Osteoblast (primary cell): ENCODE measurements at regions not wholly inside any gene's neighbourhood (a gene's known extent, or its start where the extent isn't known, plus 50 kb on each side); places are given as distances from the start of the nearest gene placed in this dataset.
A peak's percentile ranks its signal among the peaks of the same experiment; 100 is the strongest.

Experiments
- DNase-seq: peaks from one replicate; pipeline ENCODE4 v3.0.0; 2011; ENCODE audit warnings: low spot score, mixed read lengths; ENCODE audit not compliant: insufficient read length; ENCODE audit errors: missing footprints
- H2AFZ ChIP-seq: 2 replicates; pipeline ENCODE4 v1.6.0; 2011; ENCODE audit warnings: mild to moderate bottlenecking, low read length
- H3K27ac ChIP-seq: 2 replicates; pipeline ENCODE4 v1.5.1; 2011; ENCODE audit warnings: mild to moderate bottlenecking, low read depth, low read length, moderate library complexity
- H3K27me3 ChIP-seq: 2 replicates; pipeline ENCODE4 v1.6.0; 2012; ENCODE audit warnings: mild to moderate bottlenecking, control low read depth, inconsistent platforms, low read length, moderate library complexity; ENCODE audit not compliant: insufficient read depth
- H3K36me3 ChIP-seq: 2 replicates; pipeline ENCODE4 v1.5.1; 2011; ENCODE audit warnings: mild to moderate bottlenecking, low read length, control low read depth, moderate library complexity; ENCODE audit not compliant: insufficient read depth
- H3K4me1 ChIP-seq: 2 replicates; pipeline ENCODE4 v1.5.1; 2011; ENCODE audit warnings: mild to moderate bottlenecking, low read length, control low read depth, moderate library complexity; ENCODE audit not compliant: insufficient read depth
- H3K4me2 ChIP-seq: 2 replicates; pipeline ENCODE4 v1.6.0; 2011; ENCODE audit warnings: mild to moderate bottlenecking, low read length; ENCODE audit not compliant: insufficient read depth
- H3K4me3 ChIP-seq: fragments of 200-600 bp; sonication (generic); 3 replicates; pipeline ENCODE4 v1.5.1; 2012; ENCODE audit warnings: mild to moderate bottlenecking, low read length, inconsistent platforms; ENCODE audit not compliant: insufficient read depth
- H3K79me2 ChIP-seq: 2 replicates; pipeline ENCODE4 v1.6.0; 2012; ENCODE audit warnings: mild to moderate bottlenecking, low read length, control low read depth, inconsistent platforms; ENCODE audit not compliant: insufficient read depth
- H3K9me3 ChIP-seq: 2 replicates; pipeline ENCODE4 v1.5.1; 2011; ENCODE audit warnings: low read depth, low read length, control low read depth
- H4K20me1 ChIP-seq: 2 replicates; pipeline ENCODE4 v1.6.0; 2012; ENCODE audit warnings: mild to moderate bottlenecking, low read length, control low read depth; ENCODE audit not compliant: insufficient read depth
- CTCF ChIP-seq: IDR thresholded peaks from 2 replicates; pipeline ENCODE4 v1.5.1; 2011; ENCODE audit warnings: mild to moderate bottlenecking, low read depth, low read length, moderate library complexity; ENCODE audit errors: extremely low read depth

DNA sequence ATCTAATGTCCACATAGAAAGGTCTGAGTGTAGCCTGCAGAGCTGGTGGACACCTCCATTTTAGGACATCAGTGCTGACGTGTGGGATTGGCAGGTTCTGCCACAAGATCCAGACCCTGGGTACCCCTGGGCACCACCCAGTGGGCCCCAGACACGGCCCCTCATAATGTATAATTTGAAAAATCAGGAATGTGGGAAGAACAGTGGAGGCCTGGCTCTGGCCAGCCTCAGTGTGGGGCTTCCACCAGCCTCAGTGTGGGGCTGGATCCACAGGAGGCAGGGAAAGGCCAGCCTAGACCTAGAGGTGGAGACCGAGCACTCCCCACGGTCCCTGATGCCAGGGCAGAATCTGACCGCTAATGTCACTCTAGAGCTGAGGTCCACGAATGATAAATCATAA lies 150.7 kb upstream of the SOX1 start:
- H3K79me2 ChIP-seq, result no peaks in the 10 kb centered on the region
- H3K4me2 ChIP-seq, result no peak overlapping the region
- no peaks in the 10 kb centered on the region for H3K36me3 ChIP-seq
- H3K4me1 ChIP-seq, result no peaks in the 10 kb centered on the region
- no peak overlapping the region for H3K27ac ChIP-seq
- H3K4me3 ChIP-seq, result no peak overlapping the region
- H2AFZ ChIP-seq, result no peak overlapping the region
- no peak for TF ChIP-seq CTCF
- peak; percentile 22 for DNase-seq
- no peaks in the 10 kb centered on the region for H3K27me3 ChIP-seq
- H4K20me1 ChIP-seq, result no peaks in the 10 kb centered on the region
- H3K9me3 ChIP-seq, result no peaks in the 10 kb centered on the region

GRCh38 chr13:111917086-111917485 lies 149.9 kb upstream of the SOX1 start:
- peak; percentile 35 for DNase-seq
- H3K4me1 ChIP-seq, result no peaks in the 10 kb centered on the region
- H2AFZ ChIP-seq, result no peak overlapping the region
- no peak overlapping the region for H3K27ac ChIP-seq
- no peak overlapping the region for H3K4me3 ChIP-seq
- H4K20me1 ChIP-seq, result no peaks in the 10 kb centered on the region
- H3K36me3 ChIP-seq, result no peaks in the 10 kb centered on the region
- TF ChIP-seq CTCF, result no peak
- H3K4me2 ChIP-seq, result no peak overlapping the region
- no peaks in the 10 kb centered on the region for H3K9me3 ChIP-seq
- H3K79me2 ChIP-seq, result no peaks in the 10 kb centered on the region
- H3K27me3 ChIP-seq, result no peaks in the 10 kb centered on the region

DNA sequence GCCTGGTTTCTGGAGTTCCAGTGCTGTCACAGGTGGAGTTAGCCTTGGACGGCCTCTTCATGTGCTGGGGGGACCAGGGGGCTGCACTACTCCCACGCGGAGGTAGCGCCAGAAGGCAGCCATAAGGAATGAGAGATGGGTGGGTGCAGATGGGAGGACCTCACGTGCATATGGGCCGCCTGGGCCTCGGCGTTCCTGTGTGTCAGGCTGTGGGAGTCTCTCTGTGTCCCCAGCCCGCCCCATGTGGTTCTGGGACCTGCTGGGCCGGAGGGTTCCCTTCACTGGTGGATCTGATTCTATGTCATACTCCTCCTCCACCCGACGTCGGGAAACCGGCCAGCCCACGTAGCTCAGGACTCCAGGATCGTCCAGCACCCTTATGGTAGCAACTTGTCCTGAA lies 149.0 kb upstream of the SOX1 start:
- no peak for DNase-seq
- H4K20me1 ChIP-seq, result no peaks in the 10 kb centered on the region
- H3K36me3 ChIP-seq, result no peaks in the 10 kb centered on the region
- no peak for TF ChIP-seq CTCF
- no peaks in the 10 kb centered on the region for H3K4me1 ChIP-seq
- H3K4me3 ChIP-seq, result no peak overlapping the region
- H3K27ac ChIP-seq, result no peak overlapping the region
- no peaks in the 10 kb centered on the region for H3K27me3 ChIP-seq
- no peak overlapping the region for H3K4me2 ChIP-seq
- no peaks in the 10 kb centered on the region for H3K9me3 ChIP-seq
- H2AFZ ChIP-seq, result no peak overlapping the region
- no peaks in the 10 kb centered on the region for H3K79me2 ChIP-seq

DNA sequence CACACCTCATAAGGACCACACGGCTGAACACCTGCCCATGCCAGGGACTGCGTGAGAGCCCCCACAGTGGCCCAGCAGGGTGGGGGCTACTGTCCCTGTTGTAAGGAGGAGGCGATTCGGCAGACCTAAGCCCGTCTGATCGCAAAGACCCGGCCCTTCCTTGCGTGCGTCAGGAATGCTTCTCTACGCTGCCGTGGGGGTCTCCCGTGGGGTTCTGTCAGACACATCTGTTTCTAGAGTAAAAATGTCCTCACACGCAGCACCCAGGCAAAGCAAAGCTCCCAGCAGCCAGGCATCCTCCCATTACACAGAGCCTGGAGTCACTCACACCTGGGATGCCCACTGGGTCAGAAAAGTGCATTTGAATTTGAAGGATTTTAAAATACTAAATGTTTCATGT lies 147.7 kb upstream of the SOX1 start:
- Histone ChIP-seq H3K27ac (no peak overlapping the region), H4K20me1 (no peaks in the 10 kb centered on the region), H3K36me3 (no peaks in the 10 kb centered on the region), H3K4me3 (no peak overlapping the region), H3K9me3 (no peaks in the 10 kb centered on the region), H3K4me2 (no peak overlapping the region), H2AFZ (no peak overlapping the region), H3K4me1 (no peaks in the 10 kb centered on the region), H3K79me2 (no peaks in the 10 kb centered on the region), H3K27me3 (no peaks in the 10 kb centered on the region)
- TF ChIP-seq CTCF, result no peak
- peak; percentile 30 for DNase-seq
